ENCODE measurements at regions not wholly inside any gene's neighbourhood (a gene's known extent, or its start where the extent isn't known, plus 50 kb on each side); places are given as distances from the start of the nearest gene placed in this dataset.

- TF ChIP-seq, protein P1, sequence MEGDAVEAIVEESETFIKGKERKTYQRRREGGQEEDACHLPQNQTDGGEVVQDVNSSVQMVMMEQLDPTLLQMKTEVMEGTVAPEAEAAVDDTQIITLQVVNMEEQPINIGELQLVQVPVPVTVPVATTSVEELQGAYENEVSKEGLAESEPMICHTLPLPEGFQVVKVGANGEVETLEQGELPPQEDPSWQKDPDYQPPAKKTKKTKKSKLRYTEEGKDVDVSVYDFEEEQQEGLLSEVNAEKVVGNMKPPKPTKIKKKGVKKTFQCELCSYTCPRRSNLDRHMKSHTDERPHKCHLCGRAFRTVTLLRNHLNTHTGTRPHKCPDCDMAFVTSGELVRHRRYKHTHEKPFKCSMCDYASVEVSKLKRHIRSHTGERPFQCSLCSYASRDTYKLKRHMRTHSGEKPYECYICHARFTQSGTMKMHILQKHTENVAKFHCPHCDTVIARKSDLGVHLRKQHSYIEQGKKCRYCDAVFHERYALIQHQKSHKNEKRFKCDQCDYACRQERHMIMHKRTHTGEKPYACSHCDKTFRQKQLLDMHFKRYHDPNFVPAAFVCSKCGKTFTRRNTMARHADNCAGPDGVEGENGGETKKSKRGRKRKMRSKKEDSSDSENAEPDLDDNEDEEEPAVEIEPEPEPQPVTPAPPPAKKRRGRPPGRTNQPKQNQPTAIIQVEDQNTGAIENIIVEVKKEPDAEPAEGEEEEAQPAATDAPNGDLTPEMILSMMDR (IDR thresholded peaks at IDR 0.05; ENCODE audit: insufficient read depth, low read depth, low read length) = no peak
- TF ChIP-seq EZH2 (IDR thresholded peaks at IDR 0.05; ENCODE audit: insufficient read depth, low read length) = no peak
These were observed 81.4 kb upstream of the BMPER start for GRCh38 chr7:33823913-33824312.
